SK-N-SH (cell line): ENCODE measurements at regions not wholly inside any gene's neighbourhood (a gene's known extent, or its start where the extent isn't known, plus 50 kb on each side); places are given as distances from the start of the nearest gene placed in this dataset.

Source experiments
- CTCF ChIA-PET: fragments of 300-600, 350-600 bp; formaldehyde crosslinking; extraction: SDS; loops from one replicate; lab custom pipeline; 2021; lab: Yijun Ruan, JAX
- POLR2A ChIA-PET: fragments of 350-600 bp; sonication (Branson Sonifier 250); formaldehyde crosslinking; extraction: SDS; loops from one replicate; lab custom pipeline; 2020; ENCODE audit warnings: antibody characterized with exemption, inconsistent platforms; lab: Yijun Ruan, JAX
- DNase-seq: peaks from one replicate; pipeline ENCODE4 v3.0.0; 2012
- H2AFZ ChIP-seq: fragments of 200-600 bp; sonication (generic); 2 replicates; pipeline ENCODE4 v1.8.1; 2016; ENCODE audit warnings: antibody characterized with exemption, mild to moderate bottlenecking, low read depth
- H3F3A ChIP-seq: fragments of 200-600 bp; sonication (generic); replicated peaks from 2 replicates; pipeline ENCODE3; 2016; ENCODE audit warnings: antibody characterized with exemption, mild to moderate bottlenecking; ENCODE audit not compliant: insufficient read depth
- H3K27ac ChIP-seq, 2 experiments: fragments of 200-500 bp in 1 of 2; fragments of 200-600 bp in 1 of 2; sonication (Bioruptor generic) in 1 of 2; sonication (generic), shearing (Covaris generic) in 1 of 2; 2 replicates each; pipeline versions ENCODE4 v1.5.1 to v1.6.1; 2014 to 2016; ENCODE audit warnings: low read depth in 2 of 2, inconsistent platforms in 1 of 2, low read length in 1 of 2, mild to moderate bottlenecking in 1 of 2, mixed read lengths in 1 of 2
- H3K27me3 ChIP-seq: fragments of 200-600 bp; sonication (generic), shearing (Covaris generic); 2 replicates; pipeline ENCODE4 v1.6.1; 2016; ENCODE audit warnings: mixed run types; ENCODE audit not compliant: insufficient read depth
- H3K36me3 ChIP-seq, 2 experiments: fragments of 200-500 bp in 1 of 2; fragments of 200-600 bp in 1 of 2; sonication (Bioruptor generic) in 1 of 2; sonication (generic) in 1 of 2; replicated peaks in 1 of 2; 2 replicates each; pipeline versions ENCODE3 to v1.5.1; 2014 to 2016; ENCODE audit warnings: low read length in 1 of 2, mild to moderate bottlenecking in 1 of 2; ENCODE audit not compliant: insufficient read depth in 2 of 2, control insufficient read depth in 1 of 2
- H3K4me1 ChIP-seq, 2 experiments: fragments of 200-500 bp in 1 of 2; fragments of 200-600 bp in 1 of 2; sonication (Bioruptor generic) in 1 of 2; sonication (generic), shearing (Covaris generic) in 1 of 2; 2 replicates each; pipeline versions ENCODE4 v1.5.1 to v1.6.1; 2014 to 2016; ENCODE audit warnings: low read depth in 1 of 2, low read length in 1 of 2, mixed run types in 1 of 2; ENCODE audit not compliant: insufficient read depth in 2 of 2, control insufficient read depth in 1 of 2
- H3K4me2 ChIP-seq: fragments of 200-600 bp; sonication (generic), shearing (Covaris generic); 2 replicates; pipeline ENCODE4 v1.6.1; 2017; ENCODE audit warnings: mixed run types
- H3K4me3 ChIP-seq, 2 experiments: fragments of 200-500 bp in 1 of 2; fragments of 200-600 bp in 1 of 2; sonication (Bioruptor generic) in 1 of 2; sonication (generic), shearing (Covaris generic) in 1 of 2; 2 replicates each; pipeline versions ENCODE4 v1.5.1 to v1.8.1; 2014 to 2016; ENCODE audit warnings: low read depth in 2 of 2, inconsistent platforms in 1 of 2, low read length in 1 of 2, mild to moderate bottlenecking in 1 of 2, mixed read lengths in 1 of 2, moderate library complexity in 1 of 2
- H3K79me2 ChIP-seq: fragments of 200-600 bp; sonication (generic); 2 replicates; pipeline ENCODE4 v1.8.1; 2017; ENCODE audit warnings: mild to moderate bottlenecking; ENCODE audit not compliant: insufficient read depth
- H3K9ac ChIP-seq: fragments of 200-600 bp; sonication (generic); 2 replicates; pipeline ENCODE4 v1.6.1; 2017; ENCODE audit warnings: mixed run types
- H3K9me2 ChIP-seq: fragments of 200-600 bp; sonication (generic); 2 replicates; pipeline ENCODE4 v1.6.1; 2017; ENCODE audit warnings: mixed run types
- H3K9me3 ChIP-seq: fragments of 200-600 bp; sonication (generic); 2 replicates; pipeline ENCODE4 v1.6.1; 2017; ENCODE audit warnings: mixed run types, mild to moderate bottlenecking, moderate library complexity
- H4K20me1 ChIP-seq: fragments of 200-600 bp; sonication (generic); 2 replicates; pipeline ENCODE4 v1.6.1; 2017; ENCODE audit warnings: mild to moderate bottlenecking, mixed run types; ENCODE audit not compliant: insufficient read depth
- CHD2 ChIP-seq: fragments of 150-350 bp; IDR thresholded peaks from 2 replicates; pipeline ENCODE4 v1.6.1; 2018; ENCODE audit warnings: low read length; ENCODE audit not compliant: partially characterized antibody
- ELF1 ChIP-seq: IDR thresholded peaks from 2 replicates; pipeline ENCODE4 v1.4.0; 2012
- EP300 ChIP-seq, 2 experiments: IDR thresholded peaks; 2 replicates each; pipeline versions ENCODE4 v1.4.0 to v1.6.1; 2012; ENCODE audit warnings: borderline replicate concordance in 1 of 2, low read depth in 1 of 2, low read length in 1 of 2
- EZH2phosphoT487 ChIP-seq: fragments of 200-600 bp; sonication (generic); IDR thresholded peaks from 2 replicates; pipeline ENCODE4 v1.6.1; 2017; ENCODE audit warnings: low read depth, mixed run types, mild to moderate bottlenecking, antibody characterized with exemption, moderate library complexity, borderline replicate concordance
- FOXJ3 ChIP-seq: sonication (generic); formaldehyde crosslinking; IDR thresholded peaks from 2 replicates; pipeline ENCODE4 v1.5.1; 2020; ENCODE audit warnings: mild to moderate bottlenecking, missing genetic modification reagents
- FOXM1 ChIP-seq: IDR thresholded peaks from 2 replicates; pipeline ENCODE4 v1.4.0; 2012; ENCODE audit warnings: low read depth, mild to moderate bottlenecking
- GABPA ChIP-seq: IDR thresholded peaks from 2 replicates; pipeline ENCODE4 v1.4.0; 2012; ENCODE audit warnings: low read depth, mild to moderate bottlenecking
- GATA2 ChIP-seq: sonication (generic); formaldehyde crosslinking; IDR thresholded peaks from 2 replicates; pipeline ENCODE4 v1.5.0; 2020; ENCODE audit warnings: mild to moderate bottlenecking, missing genetic modification reagents
- JUND ChIP-seq: IDR thresholded peaks from 2 replicates; pipeline ENCODE4 v1.4.0; 2012
- MEF2A ChIP-seq: IDR thresholded peaks from 2 replicates; pipeline ENCODE4 v1.4.0; 2012; ENCODE audit warnings: low read depth, borderline replicate concordance
- MXI1 ChIP-seq: IDR thresholded peaks from 2 replicates; pipeline ENCODE4 v1.6.1; 2012; ENCODE audit warnings: mild to moderate bottlenecking, low read depth, low read length, improper control_type of control experiment
- NRF1 ChIP-seq: IDR thresholded peaks from 2 replicates; pipeline ENCODE4 v1.6.1; 2012; ENCODE audit warnings: low read depth, mild to moderate bottlenecking, low read length
- RAD21 ChIP-seq: IDR thresholded peaks from 2 replicates; pipeline ENCODE4 v1.6.1; 2012; ENCODE audit warnings: mild to moderate bottlenecking, low read length
- RFX5 ChIP-seq: IDR thresholded peaks from 2 replicates; pipeline ENCODE4 v1.6.1; 2012; ENCODE audit warnings: mild to moderate bottlenecking, improper control_type of control experiment, low read length
- RXRA ChIP-seq: IDR thresholded peaks from 2 replicates; pipeline ENCODE4 v1.4.0; 2012; ENCODE audit warnings: low read depth, mild to moderate bottlenecking, borderline replicate concordance
- TEAD4 ChIP-seq: IDR thresholded peaks from 2 replicates; pipeline ENCODE4 v1.4.0; 2012; ENCODE audit warnings: mild to moderate bottlenecking, borderline replicate concordance; ENCODE audit not compliant: insufficient read depth
- USF2 ChIP-seq: fragments of 150-350 bp; IDR thresholded peaks from 2 replicates; pipeline ENCODE4 v1.6.1; 2017; ENCODE audit warnings: antibody characterized with exemption, low read length, low read depth, borderline replicate concordance
- WGBS: methylation state at CpG from one replicate; pipeline ENCODE4 v1.1.6; 2017; ENCODE audit warnings: low lambda C conversion rate; 5-methylcytosine and 5-hydroxymethylcytosine counted together
- TF ChIP-seq, protein P1 (sequence below): fragments of 200-600 bp; sonication (generic); IDR thresholded peaks from 2 replicates; pipeline ENCODE4 v1.6.1; 2017; ENCODE audit warnings: antibody characterized with exemption, mild to moderate bottlenecking, moderate library complexity
- TF ChIP-seq, protein P2 (sequence below): IDR thresholded peaks from 2 replicates; pipeline ENCODE4 v1.4.0; 2012; ENCODE audit warnings: low read depth, borderline replicate concordance

- TF ChIP-seq EP300 (IDR thresholded peaks at IDR 0.05; ENCODE audit: borderline replicate concordance in 1 of 2, low read depth in 1 of 2, low read length in 1 of 2) (no peak), NRF1 (no peak), MEF2A (no peak), EZH2phosphoT487 (no peak), RAD21 (no peak), CHD2 (no peak), ELF1 (no peak)
- TF ChIP-seq, protein P1, sequence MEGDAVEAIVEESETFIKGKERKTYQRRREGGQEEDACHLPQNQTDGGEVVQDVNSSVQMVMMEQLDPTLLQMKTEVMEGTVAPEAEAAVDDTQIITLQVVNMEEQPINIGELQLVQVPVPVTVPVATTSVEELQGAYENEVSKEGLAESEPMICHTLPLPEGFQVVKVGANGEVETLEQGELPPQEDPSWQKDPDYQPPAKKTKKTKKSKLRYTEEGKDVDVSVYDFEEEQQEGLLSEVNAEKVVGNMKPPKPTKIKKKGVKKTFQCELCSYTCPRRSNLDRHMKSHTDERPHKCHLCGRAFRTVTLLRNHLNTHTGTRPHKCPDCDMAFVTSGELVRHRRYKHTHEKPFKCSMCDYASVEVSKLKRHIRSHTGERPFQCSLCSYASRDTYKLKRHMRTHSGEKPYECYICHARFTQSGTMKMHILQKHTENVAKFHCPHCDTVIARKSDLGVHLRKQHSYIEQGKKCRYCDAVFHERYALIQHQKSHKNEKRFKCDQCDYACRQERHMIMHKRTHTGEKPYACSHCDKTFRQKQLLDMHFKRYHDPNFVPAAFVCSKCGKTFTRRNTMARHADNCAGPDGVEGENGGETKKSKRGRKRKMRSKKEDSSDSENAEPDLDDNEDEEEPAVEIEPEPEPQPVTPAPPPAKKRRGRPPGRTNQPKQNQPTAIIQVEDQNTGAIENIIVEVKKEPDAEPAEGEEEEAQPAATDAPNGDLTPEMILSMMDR: no peak
Observed at GRCh38 chr7:96824686-96825085, 115.0 kb upstream of the SEM1 start (continued).

GRCh38 chr7:96825285-96825684 is 115.6 kb upstream of the SEM1 start:
- no peaks in the 10 kb centered on the region for H3K9me3 ChIP-seq
- no peaks in the 10 kb centered on the region for H3K27me3 ChIP-seq
- DNase-seq: no peak
- no peaks in the 10 kb centered on the region for H3K36me3 ChIP-seq
- no peak overlapping the region for H2AFZ ChIP-seq
- no peak for TF ChIP-seq ELF1
- TF ChIP-seq, protein P2, sequence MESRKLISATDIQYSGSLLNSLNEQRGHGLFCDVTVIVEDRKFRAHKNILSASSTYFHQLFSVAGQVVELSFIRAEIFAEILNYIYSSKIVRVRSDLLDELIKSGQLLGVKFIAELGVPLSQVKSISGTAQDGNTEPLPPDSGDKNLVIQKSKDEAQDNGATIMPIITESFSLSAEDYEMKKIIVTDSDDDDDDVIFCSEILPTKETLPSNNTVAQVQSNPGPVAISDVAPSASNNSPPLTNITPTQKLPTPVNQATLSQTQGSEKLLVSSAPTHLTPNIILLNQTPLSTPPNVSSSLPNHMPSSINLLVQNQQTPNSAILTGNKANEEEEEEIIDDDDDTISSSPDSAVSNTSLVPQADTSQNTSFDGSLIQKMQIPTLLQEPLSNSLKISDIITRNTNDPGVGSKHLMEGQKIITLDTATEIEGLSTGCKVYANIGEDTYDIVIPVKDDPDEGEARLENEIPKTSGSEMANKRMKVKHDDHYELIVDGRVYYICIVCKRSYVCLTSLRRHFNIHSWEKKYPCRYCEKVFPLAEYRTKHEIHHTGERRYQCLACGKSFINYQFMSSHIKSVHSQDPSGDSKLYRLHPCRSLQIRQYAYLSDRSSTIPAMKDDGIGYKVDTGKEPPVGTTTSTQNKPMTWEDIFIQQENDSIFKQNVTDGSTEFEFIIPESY: no peak
- no peak for TF ChIP-seq RXRA
- TF ChIP-seq RFX5: no peak
- no peak for TF ChIP-seq CHD2
- TF ChIP-seq TEAD4: no peak
- TF ChIP-seq JUND: no peak
- TF ChIP-seq GATA2: no peak
- no peak for TF ChIP-seq FOXJ3 (CRISPR knock-in tag)
- TF ChIP-seq GABPA: no peak
- TF ChIP-seq USF2: no peak
- no peak for TF ChIP-seq EP300 (IDR thresholded peaks at IDR 0.05; ENCODE audit: borderline replicate concordance in 1 of 2, low read depth in 1 of 2, low read length in 1 of 2)
- no peak for TF ChIP-seq MXI1
- no peak for TF ChIP-seq FOXM1
- TF ChIP-seq, all 33 proteins: peak for 0
- no peaks in the 10 kb centered on the region for H4K20me1 ChIP-seq
- no peaks in the 10 kb centered on the region for H3K79me2 ChIP-seq
- CTCF ChIA-PET: no interaction called here
- WGBS: 65% methylated on average over 2 of the region's 2 CpGs
- no peaks in the 10 kb centered on the region; a peak in 1 of 4 replicates for H3K4me1 ChIP-seq
- H3K4me3 ChIP-seq: no peak overlapping the region
- H3K27ac ChIP-seq: no peak overlapping the region
- no peak overlapping the region for H3K9ac ChIP-seq
- H3F3A ChIP-seq: no peaks in the 10 kb centered on the region
- POLR2A ChIA-PET: no interaction called here
- no peaks in the 10 kb centered on the region for H3K9me2 ChIP-seq
- no peak overlapping the region for H3K4me2 ChIP-seq
